ENCODE measurements at regions not wholly inside any gene's neighbourhood (a gene's known extent, or its start where the extent isn't known, plus 50 kb on each side); places are given as distances from the start of the nearest gene placed in this dataset.

GRCh38 chr2:35538796-35539195, 816.8 kb upstream of the CRIM1 start:
- TF ChIP-seq CTCF (IDR thresholded peaks at IDR 0.05), result no peak
- no peak for TF ChIP-seq POLR2A (IDR thresholded peaks at IDR 0.05)
